Ovary (tissue), 7 donors: ENCODE measurements at regions not wholly inside any gene's neighbourhood (a gene's known extent, or its start where the extent isn't known, plus 50 kb on each side); places are given as distances from the start of the nearest gene placed in this dataset.

Experiments
- DNase-seq, 5 donors: peaks; one replicate each; pipeline ENCODE4 v3.0.0-alpha.2; 2019 to 2020
- H3K27ac ChIP-seq, 2 donors: fragments of 200-600 bp; one replicate each; pipeline versions ENCODE4 v1.5.1 to v1.8.0; 2019 to 2022
- H3K27me3 ChIP-seq: fragments of 200-600 bp; one replicate; pipeline ENCODE4 v1.8.0; 2022
- H3K36me3 ChIP-seq: fragments of 200-600 bp; sonication (generic); one replicate; pipeline ENCODE4 v1.5.1; 2019
- H3K4me1 ChIP-seq: one replicate; pipeline ENCODE4 v1.8.1; 2013; ENCODE audit warnings: mild to moderate bottlenecking, moderate library complexity; ENCODE audit not compliant: insufficient read depth
- H3K4me3 ChIP-seq: fragments of 200-600 bp; sonication (generic); one replicate; pipeline ENCODE4 v1.5.1; 2017
- H3K9me3 ChIP-seq, 2 donors: fragments of 200-600 bp in 1 of 2; sonication (generic) in 1 of 2; one replicate each; pipeline versions ENCODE4 v1.5.1 to v1.8.1; 2013 to 2019; ENCODE audit warnings: mild to moderate bottlenecking in 1 of 2, moderate library complexity in 1 of 2
- EP300 ChIP-seq: sonication (generic); formaldehyde crosslinking; IDR thresholded peaks from one replicate; pipeline ENCODE4 v1.6.1; 2017; ENCODE audit warnings: antibody characterized with exemption
- POLR2A ChIP-seq: fragments of 450-650 bp; IDR thresholded peaks from one replicate; pipeline ENCODE4 v1.6.1; 2017; ENCODE audit warnings: antibody characterized with exemption, mild to moderate bottlenecking, moderate library complexity
- WGBS, 3 donors: extraction: QIAGEN DNeasy Blood & Tissue Kit in 1 of 3; methylation state at CpG; one replicate each; pipeline versions ENCODE4 v1.1.5 to v1.1.7; 2013 to 2017; 5-methylcytosine and 5-hydroxymethylcytosine counted together
- intact Hi-C, 4 donors: fragments of 100-400 bp; cut with DNase I; formaldehyde crosslinking; loops; one replicate each; pipeline versions ENCODE4 v1.11.0 to v1.15.1; 2022 to 2023
- TF ChIP-seq, protein P1 (sequence below), 3 donors: fragments of 450-650 bp in 2 of 3; fragments of 200-600 bp in 1 of 3; IDR thresholded peaks; one replicate each; pipeline versions ENCODE4 v1.5.1 to v1.8.0; 2016 to 2022; ENCODE audit warnings: antibody characterized with exemption in 3 of 3, mild to moderate bottlenecking in 1 of 3
- donor health status: DM: no; HTN: no; CAD: no; lungs with moderate emphysema.
- donor health status: DM: no; HTN: no; CAD: no.
- donor health status: Bipolar disorder and iron deficiency.
- donor health status: DM: no; HTN: no; CAD: no.
- donor health status: DM: yes; HTN: yes; CAD: no.

DNA sequence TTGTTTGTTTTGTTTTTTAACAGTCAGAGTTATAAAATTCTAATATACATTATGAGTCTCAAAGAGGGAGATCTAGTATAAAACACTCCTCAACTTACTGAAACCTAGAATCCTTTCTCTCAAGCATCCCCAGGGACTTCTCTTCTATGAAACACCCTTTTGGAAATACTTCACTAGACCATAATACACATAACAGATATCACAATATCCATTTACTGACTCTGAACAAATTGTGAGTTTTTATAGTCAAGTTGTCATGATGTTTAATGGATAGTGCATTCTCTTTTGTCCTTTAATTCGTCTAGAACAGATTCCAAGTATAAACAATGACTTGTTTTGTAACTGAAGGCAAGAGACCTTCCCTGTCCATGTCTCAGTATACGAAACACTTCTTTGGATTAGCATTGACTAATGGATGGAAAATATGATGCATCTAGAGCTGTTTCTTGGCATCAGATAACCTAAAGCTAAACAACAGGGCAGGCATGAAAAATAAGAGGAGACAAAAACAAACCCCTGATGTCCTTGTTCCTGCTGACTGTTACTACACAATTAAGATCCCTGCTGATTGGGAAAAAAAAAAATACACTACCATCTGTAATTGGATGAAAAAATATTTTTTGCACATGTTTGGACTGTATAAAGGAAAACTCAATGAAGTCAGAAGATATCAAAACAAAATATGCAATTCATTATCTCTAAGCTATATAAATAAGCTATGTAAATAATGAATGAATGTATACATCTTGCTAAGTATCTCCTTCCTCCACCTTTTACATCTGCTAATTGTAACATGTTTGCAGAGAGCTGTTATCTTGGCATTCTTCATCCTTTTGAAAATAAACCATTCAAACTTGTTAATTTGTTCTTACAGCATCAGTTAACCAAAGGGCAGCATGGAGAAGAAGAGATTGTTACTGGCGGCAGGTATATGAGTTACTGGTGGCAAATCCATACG, 214.2 kb downstream of the LACC1 start:
- WGBS, 3 donors: 41 to 52% (median 51%) methylated on average over 4 of the region's 4 CpGs
- Histone ChIP-seq H3K27ac (no peak overlapping the region), H3K27me3 (no peaks in the 10 kb centered on the region), H3K4me1 (no peaks in the 10 kb centered on the region), H3K36me3 (no peaks in the 10 kb centered on the region), H3K4me3 (no peak overlapping the region), H3K9me3 (no peaks in the 10 kb centered on the region)
- no peak for DNase-seq
- TF ChIP-seq POLR2A (no peak), EP300 (no peak)
- TF ChIP-seq, protein P1, sequence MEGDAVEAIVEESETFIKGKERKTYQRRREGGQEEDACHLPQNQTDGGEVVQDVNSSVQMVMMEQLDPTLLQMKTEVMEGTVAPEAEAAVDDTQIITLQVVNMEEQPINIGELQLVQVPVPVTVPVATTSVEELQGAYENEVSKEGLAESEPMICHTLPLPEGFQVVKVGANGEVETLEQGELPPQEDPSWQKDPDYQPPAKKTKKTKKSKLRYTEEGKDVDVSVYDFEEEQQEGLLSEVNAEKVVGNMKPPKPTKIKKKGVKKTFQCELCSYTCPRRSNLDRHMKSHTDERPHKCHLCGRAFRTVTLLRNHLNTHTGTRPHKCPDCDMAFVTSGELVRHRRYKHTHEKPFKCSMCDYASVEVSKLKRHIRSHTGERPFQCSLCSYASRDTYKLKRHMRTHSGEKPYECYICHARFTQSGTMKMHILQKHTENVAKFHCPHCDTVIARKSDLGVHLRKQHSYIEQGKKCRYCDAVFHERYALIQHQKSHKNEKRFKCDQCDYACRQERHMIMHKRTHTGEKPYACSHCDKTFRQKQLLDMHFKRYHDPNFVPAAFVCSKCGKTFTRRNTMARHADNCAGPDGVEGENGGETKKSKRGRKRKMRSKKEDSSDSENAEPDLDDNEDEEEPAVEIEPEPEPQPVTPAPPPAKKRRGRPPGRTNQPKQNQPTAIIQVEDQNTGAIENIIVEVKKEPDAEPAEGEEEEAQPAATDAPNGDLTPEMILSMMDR (IDR thresholded peaks at IDR 0.05): no peak
- intact Hi-C loops: no loop called here

DNA sequence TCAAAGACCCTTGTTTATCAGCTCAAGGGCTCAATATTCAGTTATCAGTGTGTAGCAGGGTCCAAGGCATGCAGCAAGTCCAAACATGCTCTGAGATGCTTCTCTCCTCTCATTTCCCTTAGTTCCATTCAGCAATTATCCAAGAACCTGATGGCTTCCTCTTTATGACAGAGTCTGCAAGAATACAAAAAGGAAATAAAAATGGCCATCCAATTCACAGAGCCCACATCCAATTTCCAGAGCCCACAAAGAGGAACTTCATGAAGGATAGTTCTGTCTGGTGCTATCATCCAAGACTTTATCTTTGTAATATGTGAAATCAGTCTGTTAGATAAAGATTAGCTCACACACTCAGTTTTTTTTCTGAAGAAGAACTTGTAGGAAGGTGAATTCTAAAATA, 217.2 kb downstream of the LACC1 start:
- Histone ChIP-seq H3K36me3 (no peaks in the 10 kb centered on the region), H3K4me1 (no peaks in the 10 kb centered on the region), H3K27me3 (no peaks in the 10 kb centered on the region), H3K27ac (no peak overlapping the region), H3K4me3 (no peak overlapping the region), H3K9me3 (no peaks in the 10 kb centered on the region)
- no peak for TF ChIP-seq POLR2A
- TF ChIP-seq EP300: no peak
- TF ChIP-seq, protein P1 (IDR thresholded peaks at IDR 0.05): no peak
- DNase-seq: no peak
- intact Hi-C loops: no loop called here

DNA sequence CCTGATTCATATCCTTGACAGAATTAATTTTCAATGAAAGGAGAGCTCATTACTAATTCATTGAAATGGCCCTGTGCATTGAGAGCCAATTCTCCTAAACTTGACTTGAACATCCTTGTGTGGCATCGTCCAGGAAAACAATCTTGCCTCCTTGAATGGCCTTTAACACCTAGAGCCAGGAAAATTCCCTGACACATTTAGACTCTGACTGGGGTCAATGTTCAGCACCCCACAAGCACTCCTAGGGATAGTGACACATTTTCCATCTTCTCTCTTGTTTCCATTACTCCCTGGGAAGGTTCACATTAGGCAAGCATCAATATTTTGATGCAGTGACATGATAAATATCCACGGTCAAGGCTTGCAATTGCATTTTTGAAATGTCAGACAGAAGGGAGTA, 218.9 kb downstream of the LACC1 start:
- H3K9me3 ChIP-seq: no peaks in the 10 kb centered on the region
- H3K4me1 ChIP-seq: no peaks in the 10 kb centered on the region
- no peak for TF ChIP-seq EP300
- no peak for TF ChIP-seq POLR2A
- no peak overlapping the region for H3K4me3 ChIP-seq
- no peaks in the 10 kb centered on the region for H3K27me3 ChIP-seq
- intact Hi-C loops: no loop called here
- H3K36me3 ChIP-seq: no peaks in the 10 kb centered on the region
- 47 to 68% (median 60%) methylated on average over 2 of the region's 2 CpGs for WGBS, 3 donors
- H3K27ac ChIP-seq: no peak overlapping the region
- DNase-seq: no peak

DNA sequence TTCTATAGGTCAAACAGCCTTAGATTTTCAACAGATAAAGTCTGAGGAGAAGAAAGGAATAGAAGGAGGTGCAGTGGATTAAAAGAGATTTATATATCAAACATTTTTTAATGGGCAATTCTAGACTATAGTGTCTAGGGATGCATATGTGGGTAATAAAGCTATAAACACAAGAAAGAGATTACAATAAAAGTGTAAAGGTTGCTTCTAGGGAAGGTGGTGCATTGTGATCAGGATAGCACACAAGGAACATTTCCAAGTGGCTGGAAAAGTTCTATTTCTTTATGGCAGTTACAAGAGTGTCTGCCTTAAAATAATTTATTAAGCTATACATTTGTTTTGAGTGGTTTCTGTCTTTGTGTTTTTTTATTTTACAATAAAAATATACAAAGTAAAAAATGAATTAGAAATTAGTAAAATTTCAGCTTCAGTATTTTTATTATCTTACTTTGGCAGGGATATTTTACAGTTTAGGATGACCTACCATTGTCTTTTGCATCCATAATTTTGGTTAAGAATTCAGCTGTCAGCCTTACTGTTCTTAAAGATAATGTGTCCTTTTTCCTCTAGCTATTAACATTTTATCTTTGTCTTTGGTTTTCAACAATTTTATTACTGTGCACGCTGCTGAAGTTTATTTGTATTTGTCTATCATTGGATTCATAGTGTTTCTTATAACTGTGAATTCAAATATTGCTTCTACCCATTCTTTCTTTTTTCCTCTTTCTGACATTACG, 221.8 kb downstream of the LACC1 start:
- WGBS, 3 donors: 43 to 72% (median 49%) methylated on average over 2 of the region's 2 CpGs
- Histone ChIP-seq H3K27ac (no peak overlapping the region), H3K4me1 (peaks cover 3% of the 10 kb centered on the region), H3K9me3 (no peaks in the 10 kb centered on the region), H3K4me3 (no peak overlapping the region), H3K27me3 (no peaks in the 10 kb centered on the region), H3K36me3 (no peaks in the 10 kb centered on the region)
- TF ChIP-seq EP300: no peak
- TF ChIP-seq, protein P1 (IDR thresholded peaks at IDR 0.05): no peak
- TF ChIP-seq POLR2A: no peak
- intact Hi-C loops: no loop called here
- no peak for DNase-seq
